Activated naive CD4-positive, alpha-beta T cell treated with anti-CD3 and anti-CD28 coated beads for 36 hours (primary cell): ENCODE measurements at regions not wholly inside any gene's neighbourhood (a gene's known extent, or its start where the extent isn't known, plus 50 kb on each side); places are given as distances from the start of the nearest gene placed in this dataset.
"Not testable (repeated sequence)": the region's sequence is repeated elsewhere in the genome, so short reads cannot be mapped to it uniquely, and the experiment has no call there.

Source experiments
- CTCF ChIA-PET: fragments of 350-600 bp; sonication (Branson Sonifier 250); formaldehyde crosslinking; loops from one replicate; lab custom pipeline; 2021; ENCODE audit warnings: antibody characterized with exemption; lab: Charles Lee
- DNase-seq: peaks from one replicate; pipeline ENCODE4 v3.0.0-alpha.2; 2020
- H3K27ac Mint-ChIP-seq: one replicate; pipeline ENCODE4 v1.8.0; 2021; ENCODE audit warnings: mild to moderate bottlenecking, mixed read lengths
- H3K27me3 Mint-ChIP-seq: one replicate; pipeline ENCODE4 v1.8.0; 2021; ENCODE audit warnings: low read depth, mixed read lengths
- H3K36me3 Mint-ChIP-seq: one replicate; pipeline ENCODE4 v1.8.0; 2021; ENCODE audit warnings: low read depth, mixed read lengths
- H3K4me1 Mint-ChIP-seq: one replicate; pipeline ENCODE4 v1.8.0; 2021; ENCODE audit warnings: low read depth, mixed read lengths
- H3K4me3 Mint-ChIP-seq: one replicate; pipeline ENCODE4 v1.8.0; 2021; ENCODE audit warnings: mild to moderate bottlenecking, moderate library complexity, mixed read lengths
- H3K9me3 Mint-ChIP-seq: one replicate; pipeline ENCODE4 v1.8.0; 2021; ENCODE audit warnings: mixed read lengths
- intact Hi-C: fragments of 100-400 bp; cut with micrococcal nuclease; formaldehyde crosslinking; loops from one replicate; pipeline ENCODE4 v1.15.1; 2023

DNA sequence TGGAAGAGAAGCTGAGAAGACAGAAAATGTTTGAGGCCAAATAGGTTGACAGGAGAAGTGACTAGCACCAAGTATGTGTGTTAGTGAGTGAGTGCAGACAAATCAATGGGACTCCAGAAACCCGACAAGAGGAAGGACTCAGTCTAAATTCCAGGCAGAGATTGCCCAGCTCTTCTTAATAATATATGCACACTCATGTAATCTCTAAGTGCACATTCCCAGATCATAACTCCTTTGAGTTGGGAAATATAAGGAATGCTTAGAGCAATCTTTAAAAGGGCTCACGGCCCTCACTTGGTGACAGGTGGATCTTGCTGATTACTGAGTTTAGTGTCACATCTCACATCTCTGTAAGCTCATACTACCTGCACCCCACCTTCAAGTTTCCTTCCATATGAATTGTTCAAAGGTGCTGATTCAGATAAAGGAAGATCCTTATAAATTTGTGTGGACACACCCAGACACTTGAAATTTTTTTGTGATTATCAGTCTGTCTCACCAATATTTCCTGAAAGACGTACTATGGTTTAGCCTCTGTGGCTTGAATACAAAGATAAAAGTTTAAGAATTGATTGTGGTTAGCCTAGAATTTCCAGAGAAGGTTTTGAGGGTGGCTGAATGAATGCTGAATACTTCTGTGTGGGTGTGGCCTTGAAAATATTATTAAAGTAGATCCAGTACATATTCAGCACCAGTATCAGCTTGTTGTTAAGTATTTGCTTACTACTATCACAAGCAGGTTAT lies 205.1 kb upstream of the UGT8 start:
- H3K27ac Mint-ChIP-seq, result no peak overlapping the region
- peaks cover 9% of the 10 kb centered on the region for H3K4me1 Mint-ChIP-seq
- intact Hi-C loops, result no loop called here
- H3K9me3 Mint-ChIP-seq, result no peaks in the 10 kb centered on the region
- DNase-seq, result no peak
- CTCF ChIA-PET, result no interaction called here
- no peak overlapping the region for H3K4me3 Mint-ChIP-seq
- no peaks in the 10 kb centered on the region for H3K36me3 Mint-ChIP-seq
- peaks cover 4% of the 10 kb centered on the region for H3K27me3 Mint-ChIP-seq

DNA sequence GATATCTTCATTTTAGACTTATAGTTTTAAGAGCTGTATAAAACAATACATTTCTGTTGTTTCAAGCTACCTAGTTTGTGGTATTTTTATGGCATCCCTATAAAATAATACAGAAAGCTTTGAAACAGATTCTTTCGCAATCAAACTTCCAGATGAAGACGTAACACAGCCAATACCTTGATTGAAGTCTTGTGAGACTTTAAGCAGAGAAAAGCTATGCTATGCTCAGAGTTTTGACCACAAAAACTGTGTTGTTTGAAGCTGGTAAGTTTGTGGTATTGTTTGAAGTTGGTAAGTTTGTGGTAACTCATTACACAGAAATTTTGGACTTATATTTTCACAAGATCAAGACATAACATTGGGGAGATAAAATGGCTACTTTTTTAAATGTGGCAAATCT lies 201.8 kb upstream of the UGT8 start:
- Mint-ChIP-seq H3K36me3 (no peaks in the 10 kb centered on the region), H3K4me1 (peaks cover 11% of the 10 kb centered on the region), H3K27me3 (peaks cover 2% of the 10 kb centered on the region), H3K27ac (no peak overlapping the region), H3K9me3 (no peaks in the 10 kb centered on the region), H3K4me3 (no peak overlapping the region)
- CTCF ChIA-PET, result interaction anchor here (1.2 kb wide), 1 partner anchor 13 kb away, joined by 3 read pairs; no protein-coding TSS in a partner anchor
- intact Hi-C loops, result no loop called here
- DNase-seq, result no peak

DNA sequence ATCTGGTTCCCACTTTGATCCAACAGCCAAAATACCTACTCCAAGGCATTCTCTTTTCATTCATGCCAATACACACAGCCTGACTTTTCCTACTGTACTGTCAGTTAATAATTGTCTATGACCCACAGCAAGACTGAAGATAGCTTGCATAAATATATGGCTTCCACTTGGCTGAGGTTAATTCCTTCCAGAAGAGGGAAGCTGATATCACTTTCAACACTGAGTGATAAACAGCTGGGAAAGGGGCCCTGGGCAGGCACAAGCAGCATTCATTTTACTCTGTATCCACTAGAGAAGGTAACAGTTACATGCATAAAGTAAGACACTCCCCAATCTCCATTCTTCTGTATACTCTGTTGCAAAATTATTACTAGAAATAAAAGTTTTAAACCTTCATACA lies 200.2 kb upstream of the UGT8 start:
- H3K4me1 Mint-ChIP-seq, result peaks cover 11% of the 10 kb centered on the region
- CTCF ChIA-PET, result interaction anchor here (0.9 kb wide), 1 partner anchor 260 kb away, joined by 3 read pairs; no protein-coding TSS in a partner anchor
- H3K27ac Mint-ChIP-seq, result no peak overlapping the region
- no peaks in the 10 kb centered on the region for H3K36me3 Mint-ChIP-seq
- no peak for DNase-seq
- peaks cover 4% of the 10 kb centered on the region for H3K27me3 Mint-ChIP-seq
- H3K9me3 Mint-ChIP-seq, result no peaks in the 10 kb centered on the region
- H3K4me3 Mint-ChIP-seq, result no peak overlapping the region
- intact Hi-C loops, result no loop called here

DNA sequence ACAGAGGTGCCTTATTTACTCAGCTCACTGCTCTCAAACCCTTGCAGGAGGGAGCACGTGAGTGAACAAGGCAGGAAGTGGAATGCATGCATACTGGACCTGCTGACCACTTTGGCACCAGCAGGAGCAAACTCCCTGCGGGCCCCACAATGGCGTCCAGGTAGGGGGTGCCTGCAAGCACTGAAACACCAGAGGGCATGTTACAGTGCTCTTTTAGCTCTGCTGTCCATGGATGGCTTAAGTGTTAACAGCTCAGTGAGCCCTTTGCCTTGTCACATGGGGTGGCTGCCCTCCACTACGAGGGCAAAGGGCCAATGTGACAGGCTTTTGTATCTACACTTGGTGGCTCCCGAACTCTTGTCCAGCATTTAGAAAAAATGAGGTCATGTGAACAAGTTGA lies 199.5 kb upstream of the UGT8 start:
- no peak overlapping the region for H3K4me3 Mint-ChIP-seq
- H3K9me3 Mint-ChIP-seq, result no peaks in the 10 kb centered on the region
- no peaks in the 10 kb centered on the region for H3K36me3 Mint-ChIP-seq
- intact Hi-C loops, result no loop called here
- no peak overlapping the region for H3K27ac Mint-ChIP-seq
- H3K4me1 Mint-ChIP-seq, result peaks cover 11% of the 10 kb centered on the region
- H3K27me3 Mint-ChIP-seq, result peaks cover 4% of the 10 kb centered on the region
- CTCF ChIA-PET, result no interaction called here
- no peak for DNase-seq

GRCh38 chr4:114400531-114400930 lies 198.1 kb upstream of the UGT8 start:
- no peak overlapping the region for H3K4me3 Mint-ChIP-seq
- intact Hi-C loops, result no loop called here
- H3K27ac Mint-ChIP-seq, result no peak overlapping the region
- H3K9me3 Mint-ChIP-seq, result peaks cover 1% of the 10 kb centered on the region
- CTCF ChIA-PET, result interaction anchor here (1.5 kb wide), 1 partner anchor 12 kb away, joined by 5 read pairs; no protein-coding TSS in a partner anchor
- no peak for DNase-seq
- peaks cover 11% of the 10 kb centered on the region for H3K4me1 Mint-ChIP-seq
- H3K27me3 Mint-ChIP-seq, result peaks cover 4% of the 10 kb centered on the region
- H3K36me3 Mint-ChIP-seq, result no peaks in the 10 kb centered on the region

DNA sequence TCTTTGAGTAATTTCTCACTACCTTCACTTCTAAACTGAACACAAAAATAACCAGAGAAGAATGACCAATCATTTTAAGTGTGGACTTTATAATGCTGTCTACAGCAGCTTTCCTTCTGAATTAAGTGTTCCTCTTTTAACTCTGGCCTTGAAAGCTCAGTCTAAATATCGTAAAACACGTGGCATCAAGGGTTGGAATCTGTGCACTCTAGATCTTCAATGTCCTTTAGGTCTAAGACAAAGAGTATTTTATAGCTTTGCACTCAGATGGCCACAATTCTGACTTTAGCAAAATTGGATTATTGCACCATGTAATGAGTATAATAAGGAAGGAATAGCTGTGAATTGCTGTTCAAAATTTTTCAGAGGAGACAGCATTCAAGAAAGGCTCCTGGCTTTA lies 197.1 kb upstream of the UGT8 start:
- no peak for DNase-seq
- Mint-ChIP-seq H3K4me3 (no peak overlapping the region), H3K27ac (no peak overlapping the region), H3K27me3 (peaks cover 4% of the 10 kb centered on the region), H3K36me3 (no peaks in the 10 kb centered on the region), H3K9me3 (peaks cover 1% of the 10 kb centered on the region), H3K4me1 (peaks cover 9% of the 10 kb centered on the region)
- intact Hi-C loops, result no loop called here
- CTCF ChIA-PET, result interaction anchor here (1.5 kb wide), 1 partner anchor 13 kb away, joined by 5 read pairs; no protein-coding TSS in a partner anchor

- H3K4me3 Mint-ChIP-seq, result no peak overlapping the region
- no peak for DNase-seq
- CTCF ChIA-PET, result no interaction called here
- no peaks in the 10 kb centered on the region for H3K36me3 Mint-ChIP-seq
- intact Hi-C loops, result no loop called here
- peaks cover 8% of the 10 kb centered on the region for H3K9me3 Mint-ChIP-seq
- H3K27me3 Mint-ChIP-seq, result peaks cover 7% of the 10 kb centered on the region
- H3K4me1 Mint-ChIP-seq, result no peaks in the 10 kb centered on the region
- H3K27ac Mint-ChIP-seq, result no peak overlapping the region
Observed at GRCh38 chr4:114417214-114417613, 181.4 kb upstream of the UGT8 start.

- Mint-ChIP-seq H3K36me3 (no peaks in the 10 kb centered on the region), H3K27ac (no peak overlapping the region), H3K27me3 (peaks cover 4% of the 10 kb centered on the region), H3K4me3 (no peak overlapping the region), H3K4me1 (no peaks in the 10 kb centered on the region), H3K9me3 (no peaks in the 10 kb centered on the region)
- intact Hi-C loops, result no loop called here
- CTCF ChIA-PET, result no interaction called here
- DNase-seq, result no peak
Observed at GRCh38 chr4:114420069-114420468, 178.5 kb upstream of the UGT8 start.

DNA sequence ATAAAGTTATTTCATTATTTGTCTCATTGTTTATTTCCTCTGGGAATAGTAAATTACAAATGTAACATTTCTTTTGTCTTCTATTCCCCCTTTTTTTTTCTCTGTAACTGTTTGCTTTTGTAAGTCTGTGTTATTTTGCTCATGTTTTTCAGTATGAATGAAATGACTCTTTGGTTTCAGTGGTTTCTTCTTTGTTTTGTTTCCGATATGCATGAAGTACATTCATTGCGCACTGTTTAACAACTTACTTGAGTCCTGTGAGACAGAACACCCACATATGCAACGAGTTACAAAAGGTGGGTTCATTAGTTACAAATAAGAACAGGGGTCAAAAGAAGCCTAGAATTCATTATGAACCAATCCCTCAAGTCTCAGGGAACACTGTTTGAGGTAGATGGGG lies 175.0 kb upstream of the UGT8 start:
- DNase-seq, result no peak
- CTCF ChIA-PET, result no interaction called here
- Mint-ChIP-seq H3K4me1 (no peaks in the 10 kb centered on the region), H3K27me3 (peaks cover 3% of the 10 kb centered on the region), H3K9me3 (peaks cover 5% of the 10 kb centered on the region), H3K36me3 (no peaks in the 10 kb centered on the region), H3K4me3 (no peak overlapping the region), H3K27ac (no peak overlapping the region)
- intact Hi-C loops, result no loop called here

DNA sequence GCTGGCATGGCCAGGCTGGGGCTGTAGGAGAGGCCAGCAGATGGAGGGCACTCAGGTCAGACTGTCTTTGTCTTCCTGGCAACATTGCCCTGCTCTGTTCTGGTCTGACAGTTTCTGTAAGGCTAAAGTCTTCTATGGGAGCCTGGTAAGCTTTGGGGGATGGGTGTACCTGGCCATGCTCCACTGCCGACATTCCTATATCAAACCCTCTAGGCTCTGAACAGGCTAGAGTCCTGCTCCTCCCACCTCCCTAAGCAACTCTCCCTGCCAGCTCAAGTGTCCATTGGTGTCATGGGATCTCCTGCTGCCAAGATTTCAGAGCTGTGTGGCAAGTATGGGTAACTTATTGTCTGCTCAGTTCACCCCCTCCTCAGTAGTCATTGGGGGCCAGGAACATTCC lies 163.5 kb upstream of the UGT8 start:
- H3K27me3 Mint-ChIP-seq, result peaks cover 10% of the 10 kb centered on the region
- intact Hi-C loops, result no loop called here
- H3K9me3 Mint-ChIP-seq, result peaks cover 7% of the 10 kb centered on the region
- no peak overlapping the region for H3K27ac Mint-ChIP-seq
- H3K4me1 Mint-ChIP-seq, result no peaks in the 10 kb centered on the region
- DNase-seq, result no peak
- H3K36me3 Mint-ChIP-seq, result no peaks in the 10 kb centered on the region
- CTCF ChIA-PET, result interaction anchor here (0.7 kb wide), 1 partner anchor 23 kb away, joined by 3 read pairs; no protein-coding TSS in a partner anchor
- no peak overlapping the region for H3K4me3 Mint-ChIP-seq

DNA sequence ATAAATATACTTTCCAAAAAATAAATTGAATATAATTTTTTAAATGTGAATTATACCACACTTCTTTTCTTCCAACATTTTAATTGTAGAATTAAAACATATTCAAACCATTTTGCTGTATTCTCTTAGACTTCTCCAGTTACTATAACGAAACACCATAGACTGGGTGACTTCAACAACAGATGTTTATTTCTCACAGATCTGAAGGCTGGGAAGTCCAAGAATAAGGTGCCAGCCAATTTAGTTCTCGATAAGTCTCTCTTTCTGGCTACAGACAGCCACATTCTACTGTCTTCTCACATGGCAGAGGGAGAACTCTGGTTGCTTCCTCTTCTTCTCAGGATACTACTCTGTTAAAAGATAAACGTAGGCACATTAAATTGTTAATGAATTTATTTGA lies 155.8 kb upstream of the UGT8 start:
- Mint-ChIP-seq H3K4me3 (no peak overlapping the region), H3K27me3 (peaks cover 5% of the 10 kb centered on the region), H3K4me1 (no peaks in the 10 kb centered on the region), H3K36me3 (no peaks in the 10 kb centered on the region), H3K9me3 (no peaks in the 10 kb centered on the region), H3K27ac (no peak overlapping the region)
- CTCF ChIA-PET, result no interaction called here
- no peak for DNase-seq
- intact Hi-C loops, result no loop called here

- Mint-ChIP-seq H3K4me1 (no peaks in the 10 kb centered on the region), H3K27me3 (peaks cover 5% of the 10 kb centered on the region), H3K27ac (no peak overlapping the region), H3K4me3 (no peak overlapping the region), H3K36me3 (no peaks in the 10 kb centered on the region), H3K9me3 (no peaks in the 10 kb centered on the region)
- CTCF ChIA-PET, result no interaction called here
- intact Hi-C loops, result no loop called here
- no peak for DNase-seq
Observed at GRCh38 chr4:114444211-114444610, 154.4 kb upstream of the UGT8 start.

DNA sequence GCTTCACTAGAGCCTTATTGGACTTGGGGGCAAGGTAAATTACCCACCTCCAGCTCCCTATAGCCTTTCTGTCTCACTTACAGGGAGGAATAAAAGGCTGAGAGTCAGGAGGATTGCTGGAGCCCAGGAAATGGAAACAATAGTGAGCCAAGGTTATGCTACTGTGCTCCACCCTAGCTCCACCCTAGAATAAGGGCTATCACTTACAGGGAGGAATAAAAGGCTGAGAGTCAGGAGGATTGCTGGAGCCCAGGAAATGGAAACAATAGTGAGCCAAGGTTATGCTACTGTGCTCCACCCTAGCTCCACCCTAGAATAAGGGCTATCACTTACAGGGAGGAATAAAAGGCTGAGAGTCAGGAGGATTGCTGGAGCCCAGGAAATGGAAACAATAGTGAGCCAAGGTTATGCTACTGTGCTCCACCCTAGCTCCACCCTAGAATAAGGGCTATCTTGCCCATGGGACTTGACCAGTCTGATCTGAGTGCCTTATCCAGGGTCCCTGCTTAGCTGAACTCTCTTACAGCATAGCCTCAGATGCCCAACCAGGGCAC lies 150.6 kb upstream of the UGT8 start:
- H3K36me3 Mint-ChIP-seq, intact Hi-C loops, H3K27ac Mint-ChIP-seq, H3K4me1 Mint-ChIP-seq, H3K27me3 Mint-ChIP-seq, H3K4me3 Mint-ChIP-seq, DNase-seq, H3K9me3 Mint-ChIP-seq: not testable (repeated sequence)
- CTCF ChIA-PET, result interaction anchor here (1.1 kb wide), 1 partner anchor 1091 kb away, joined by 3 read pairs; no protein-coding TSS in a partner anchor
